MM.1S (cell line): ENCODE measurements at regions not wholly inside any gene's neighbourhood (a gene's known extent, or its start where the extent isn't known, plus 50 kb on each side); places are given as distances from the start of the nearest gene placed in this dataset.

Experiments used
- EZH2 ChIP-seq: fragments of 300-600 bp; sonication (generic); optimal IDR thresholded peaks from 2 replicates; pipeline ENCODE3; 2017; ENCODE audit warnings: low read depth, mild to moderate bottlenecking, antibody characterized with exemption, low read length, mixed read lengths
- EZH2phosphoT487 ChIP-seq: fragments of 300-600 bp; sonication (generic); IDR thresholded peaks from 2 replicates; pipeline ENCODE4 v1.6.1; 2018; ENCODE audit warnings: antibody characterized with exemption, low read length
- TF ChIP-seq, protein P1 (sequence below): fragments of 300-600 bp; sonication (generic); IDR thresholded peaks from 2 replicates; pipeline ENCODE4 v1.5.1; 2016; ENCODE audit warnings: antibody characterized with exemption, low read length, mixed read lengths

DNA sequence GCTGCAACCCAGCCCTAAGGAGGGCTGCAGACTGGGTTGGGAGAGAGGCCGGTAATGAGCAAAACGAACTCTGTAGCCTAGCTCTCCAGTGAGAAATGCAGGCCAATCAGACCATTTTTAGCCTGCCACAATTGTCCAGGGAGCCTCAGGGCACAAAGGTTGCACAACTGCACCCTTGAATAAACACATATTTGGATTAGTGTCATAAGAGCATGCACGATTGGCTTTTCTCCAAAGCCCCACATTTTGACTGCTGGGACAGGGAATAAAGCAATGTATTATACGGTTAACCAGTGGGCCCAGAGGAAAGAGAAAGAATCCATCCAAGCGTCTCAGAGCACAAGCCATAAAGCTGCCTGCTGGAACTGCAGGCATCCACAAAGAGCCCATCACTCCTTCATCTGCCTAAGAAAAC lies 729.4 kb upstream of the SGCG start:
- TF ChIP-seq, protein P1, sequence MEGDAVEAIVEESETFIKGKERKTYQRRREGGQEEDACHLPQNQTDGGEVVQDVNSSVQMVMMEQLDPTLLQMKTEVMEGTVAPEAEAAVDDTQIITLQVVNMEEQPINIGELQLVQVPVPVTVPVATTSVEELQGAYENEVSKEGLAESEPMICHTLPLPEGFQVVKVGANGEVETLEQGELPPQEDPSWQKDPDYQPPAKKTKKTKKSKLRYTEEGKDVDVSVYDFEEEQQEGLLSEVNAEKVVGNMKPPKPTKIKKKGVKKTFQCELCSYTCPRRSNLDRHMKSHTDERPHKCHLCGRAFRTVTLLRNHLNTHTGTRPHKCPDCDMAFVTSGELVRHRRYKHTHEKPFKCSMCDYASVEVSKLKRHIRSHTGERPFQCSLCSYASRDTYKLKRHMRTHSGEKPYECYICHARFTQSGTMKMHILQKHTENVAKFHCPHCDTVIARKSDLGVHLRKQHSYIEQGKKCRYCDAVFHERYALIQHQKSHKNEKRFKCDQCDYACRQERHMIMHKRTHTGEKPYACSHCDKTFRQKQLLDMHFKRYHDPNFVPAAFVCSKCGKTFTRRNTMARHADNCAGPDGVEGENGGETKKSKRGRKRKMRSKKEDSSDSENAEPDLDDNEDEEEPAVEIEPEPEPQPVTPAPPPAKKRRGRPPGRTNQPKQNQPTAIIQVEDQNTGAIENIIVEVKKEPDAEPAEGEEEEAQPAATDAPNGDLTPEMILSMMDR = no peak
- TF ChIP-seq EZH2phosphoT487 (no peak), EZH2 (no peak)
